ENCODE measurements at regions not wholly inside any gene's neighbourhood (a gene's known extent, or its start where the extent isn't known, plus 50 kb on each side); places are given as distances from the start of the nearest gene placed in this dataset.

DNA sequence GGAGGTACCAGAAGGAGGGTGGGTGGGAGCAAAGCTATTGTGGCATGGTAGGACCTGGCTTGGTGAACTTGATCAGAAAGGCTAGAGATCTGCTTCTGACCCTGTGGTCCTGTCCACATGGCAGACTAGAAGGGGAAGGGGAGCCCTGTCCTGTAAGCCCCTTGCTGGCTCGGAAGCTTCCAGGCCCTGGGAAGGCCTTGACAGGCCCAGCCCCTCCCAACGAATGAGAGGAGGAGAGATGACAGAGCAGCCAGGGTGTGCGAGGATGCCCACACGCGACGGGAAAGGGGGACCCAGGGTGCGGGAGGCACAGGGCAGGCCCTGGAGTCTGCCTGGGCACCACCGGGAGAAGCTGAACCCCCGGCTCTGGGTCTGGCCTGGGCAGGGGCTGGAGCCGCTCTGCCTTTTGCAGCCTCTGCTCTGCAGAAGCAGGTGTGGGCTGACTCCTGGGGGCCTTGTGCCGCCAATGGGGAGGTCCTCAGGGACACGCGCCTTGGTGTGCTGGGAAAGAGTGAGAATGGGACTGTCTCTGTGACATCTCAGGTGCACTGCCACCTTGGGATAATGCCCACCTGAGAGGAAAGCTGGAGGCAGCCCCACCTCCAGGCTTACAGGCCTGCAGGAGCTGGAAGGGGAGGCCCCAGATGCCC is 1447.5 kb downstream of the BRD1 start:
- Histone ChIP-seq H3K4me3 (replicated peaks in 1 of 2; ENCODE audit: low read depth in 1 of 2, low read length in 2 of 2) (no peak overlapping the region), H3K9me3 (ENCODE audit: control insufficient read depth in 1 of 2, insufficient read depth in 1 of 2, low read depth in 1 of 2, low read length in 2 of 2) (no peaks in the 10 kb centered on the region; a peak in 1 of 4 replicates), H3K4me1 (ENCODE audit: control insufficient read depth in 1 of 2, insufficient read depth in 2 of 2, low read length in 2 of 2) (no peaks in the 10 kb centered on the region), H3K27ac (ENCODE audit: low read depth, low read length) (no peak overlapping the region), H3K79me2 (ENCODE audit: insufficient read depth, low read length) (no peaks in the 10 kb centered on the region), H3K4me2 (ENCODE audit: low read length) (no peak overlapping the region), H2AFZ (ENCODE audit: low read depth, low read length, poor library complexity, severe bottlenecking) (no peak overlapping the region), H3K9ac (ENCODE audit: low read length) (no peak overlapping the region), H3K36me3 (ENCODE audit: control insufficient read depth in 1 of 2, insufficient read depth in 2 of 2, low read length in 2 of 2) (no peaks in the 10 kb centered on the region), H4K20me1 (ENCODE audit: insufficient read depth) (no peaks in the 10 kb centered on the region), H3K9me2 (ENCODE audit: insufficient read depth) (no peaks in the 10 kb centered on the region), H3K27me3 (ENCODE audit: insufficient read depth, low read length) (no peaks in the 10 kb centered on the region)
- ATAC-seq, result no peak
- ChIA-PET RAD21 (ENCODE audit: low non-redundant PET in 1 of 2, low total read pairs in 2 of 2, uncharacterized antibody in 2 of 2, unreplicated experiment in 2 of 2) (no interaction called here), CTCF (no interaction called here), POLR2A (no interaction called here)
- TF ChIP-seq FOSL1 (IDR thresholded peaks at IDR 0.05; ENCODE audit: low read depth), result no peak
- TF ChIP-seq, protein P1, sequence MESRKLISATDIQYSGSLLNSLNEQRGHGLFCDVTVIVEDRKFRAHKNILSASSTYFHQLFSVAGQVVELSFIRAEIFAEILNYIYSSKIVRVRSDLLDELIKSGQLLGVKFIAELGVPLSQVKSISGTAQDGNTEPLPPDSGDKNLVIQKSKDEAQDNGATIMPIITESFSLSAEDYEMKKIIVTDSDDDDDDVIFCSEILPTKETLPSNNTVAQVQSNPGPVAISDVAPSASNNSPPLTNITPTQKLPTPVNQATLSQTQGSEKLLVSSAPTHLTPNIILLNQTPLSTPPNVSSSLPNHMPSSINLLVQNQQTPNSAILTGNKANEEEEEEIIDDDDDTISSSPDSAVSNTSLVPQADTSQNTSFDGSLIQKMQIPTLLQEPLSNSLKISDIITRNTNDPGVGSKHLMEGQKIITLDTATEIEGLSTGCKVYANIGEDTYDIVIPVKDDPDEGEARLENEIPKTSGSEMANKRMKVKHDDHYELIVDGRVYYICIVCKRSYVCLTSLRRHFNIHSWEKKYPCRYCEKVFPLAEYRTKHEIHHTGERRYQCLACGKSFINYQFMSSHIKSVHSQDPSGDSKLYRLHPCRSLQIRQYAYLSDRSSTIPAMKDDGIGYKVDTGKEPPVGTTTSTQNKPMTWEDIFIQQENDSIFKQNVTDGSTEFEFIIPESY (IDR thresholded peaks at IDR 0.05; ENCODE audit: extremely low read depth, insufficient replicate concordance, low read length), result no peak
- intact Hi-C loops (cut with micrococcal nuclease), result no loop called here
- BruUV-seq (replicated peaks), result no TSS peak
- no peak for DNase-seq (ENCODE audit: low read depth, low spot score)

GRCh38 chr22:48379371-48379770 is 1448.3 kb downstream of the BRD1 start:
- Histone ChIP-seq H4K20me1 (ENCODE audit: insufficient read depth) (no peaks in the 10 kb centered on the region), H3K4me1 (ENCODE audit: control insufficient read depth in 1 of 2, insufficient read depth in 2 of 2, low read length in 2 of 2) (no peaks in the 10 kb centered on the region), H3K9me3 (ENCODE audit: control insufficient read depth in 1 of 2, insufficient read depth in 1 of 2, low read depth in 1 of 2, low read length in 2 of 2) (no peaks in the 10 kb centered on the region; a peak in 1 of 4 replicates), H3K36me3 (ENCODE audit: control insufficient read depth in 1 of 2, insufficient read depth in 2 of 2, low read length in 2 of 2) (no peaks in the 10 kb centered on the region), H3K9me2 (ENCODE audit: insufficient read depth) (no peaks in the 10 kb centered on the region), H3K9ac (ENCODE audit: low read length) (no peak overlapping the region), H3K4me2 (ENCODE audit: low read length) (no peak overlapping the region), H3K79me2 (ENCODE audit: insufficient read depth, low read length) (no peaks in the 10 kb centered on the region), H2AFZ (ENCODE audit: low read depth, low read length, poor library complexity, severe bottlenecking) (no peak overlapping the region), H3K27ac (ENCODE audit: low read depth, low read length) (no peak overlapping the region), H3K4me3 (replicated peaks in 1 of 2; ENCODE audit: low read depth in 1 of 2, low read length in 2 of 2) (no peak overlapping the region), H3K27me3 (ENCODE audit: insufficient read depth, low read length) (no peaks in the 10 kb centered on the region)
- intact Hi-C loops (cut with micrococcal nuclease), result no loop called here
- ChIA-PET RAD21 (ENCODE audit: low non-redundant PET in 1 of 2, low total read pairs in 2 of 2, uncharacterized antibody in 2 of 2, unreplicated experiment in 2 of 2) (no interaction called here), POLR2A (no interaction called here), CTCF (no interaction called here)
- TF ChIP-seq EGR1 (IDR thresholded peaks at IDR 0.05; ENCODE audit: low read depth), result no peak
- no peak for TF ChIP-seq SP1 (IDR thresholded peaks at IDR 0.05; ENCODE audit: low read depth)
- TF ChIP-seq, protein P1 (IDR thresholded peaks at IDR 0.05; ENCODE audit: extremely low read depth, insufficient replicate concordance, low read length), result no peak
- TF ChIP-seq SRF (IDR thresholded peaks at IDR 0.05; ENCODE audit: low read depth), result no peak
- TF ChIP-seq EZH2phosphoT487 (IDR thresholded peaks at IDR 0.05; ENCODE audit: borderline replicate concordance), result no peak
- no peak for TF ChIP-seq YY1 (IDR thresholded peaks at IDR 0.05; ENCODE audit: extremely low read depth, insufficient replicate concordance, low read depth, low read length)
- BruUV-seq (replicated peaks), result no TSS peak
- ATAC-seq (no peak), DNase-seq (ENCODE audit: low read depth, low spot score) (no peak)
